BE2C (cell line): ENCODE measurements at regions not wholly inside any gene's neighbourhood (a gene's known extent, or its start where the extent isn't known, plus 50 kb on each side); places are given as distances from the start of the nearest gene placed in this dataset.

Experiments used
- DNase-seq: peaks from one replicate; pipeline ENCODE4 v3.0.0-alpha.2; 2020
- H3K27me3 ChIP-seq: fragments of 250-450 bp; sonication (Bioruptor Pico); 2 replicates; pipeline ENCODE4 v1.5.1; 2020; ENCODE audit warnings: mild to moderate bottlenecking
- H3K36me3 ChIP-seq: fragments of 250-450 bp; sonication (Bioruptor Pico); 2 replicates; pipeline ENCODE4 v1.5.1; 2020; ENCODE audit warnings: mild to moderate bottlenecking
- H3K4me1 ChIP-seq: fragments of 250-450 bp; sonication (Bioruptor Pico); 2 replicates; pipeline ENCODE4 v1.5.1; 2020
- H3K4me3 ChIP-seq: 2 replicates; pipeline ENCODE4 v1.5.1; 2011; ENCODE audit warnings: low read depth, low read length
- H3K9me3 ChIP-seq: fragments of 250-450 bp; sonication (Bioruptor Pico); 2 replicates; pipeline ENCODE4 v1.5.1; 2020
- CTCF ChIP-seq: IDR thresholded peaks from 2 replicates; pipeline ENCODE4 v1.5.1; 2012; ENCODE audit warnings: mild to moderate bottlenecking, low read depth, low read length

DNA sequence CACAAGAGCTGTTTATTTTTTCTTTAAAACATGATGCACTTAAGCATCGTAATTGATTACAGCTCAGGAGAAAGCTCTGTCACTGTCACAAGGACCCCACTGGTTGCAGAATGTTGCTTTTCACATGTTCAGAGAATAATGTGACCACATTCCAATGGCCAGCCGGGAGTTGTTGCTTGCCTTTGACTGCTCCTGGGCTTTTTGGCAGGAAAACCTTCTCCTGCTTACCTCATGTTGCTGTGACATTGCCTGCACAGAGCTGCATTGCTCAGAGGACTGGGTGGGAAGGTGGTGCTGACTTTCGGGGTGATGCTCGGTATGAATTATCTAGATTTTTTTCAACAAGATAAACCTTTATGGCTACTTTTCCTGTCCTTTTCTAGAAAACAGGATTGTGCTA, 88.2 kb downstream of the PALM2AKAP2 start:
- no peak overlapping the region for H3K4me3 ChIP-seq
- DNase-seq = no peak
- no peaks in the 10 kb centered on the region for H3K27me3 ChIP-seq
- H3K4me1 ChIP-seq = no peaks in the 10 kb centered on the region
- no peak for TF ChIP-seq CTCF
- H3K36me3 ChIP-seq = no peaks in the 10 kb centered on the region
- H3K9me3 ChIP-seq = no peaks in the 10 kb centered on the region

GRCh38 chr9:109868722-109869121, 88.7 kb downstream of the PALM2AKAP2 start:
- Histone ChIP-seq H3K4me3 (no peak overlapping the region), H3K4me1 (no peaks in the 10 kb centered on the region), H3K9me3 (no peaks in the 10 kb centered on the region), H3K36me3 (no peaks in the 10 kb centered on the region), H3K27me3 (no peaks in the 10 kb centered on the region)
- no peak for DNase-seq
- TF ChIP-seq CTCF = no peak

- no peak for DNase-seq
- TF ChIP-seq CTCF = no peak
- H3K4me1 ChIP-seq = no peaks in the 10 kb centered on the region
- no peaks in the 10 kb centered on the region for H3K9me3 ChIP-seq
- no peaks in the 10 kb centered on the region for H3K27me3 ChIP-seq
- no peaks in the 10 kb centered on the region for H3K36me3 ChIP-seq
- no peak overlapping the region for H3K4me3 ChIP-seq
Observed at GRCh38 chr9:109870365-109870764, 90.4 kb downstream of the PALM2AKAP2 start.

DNA sequence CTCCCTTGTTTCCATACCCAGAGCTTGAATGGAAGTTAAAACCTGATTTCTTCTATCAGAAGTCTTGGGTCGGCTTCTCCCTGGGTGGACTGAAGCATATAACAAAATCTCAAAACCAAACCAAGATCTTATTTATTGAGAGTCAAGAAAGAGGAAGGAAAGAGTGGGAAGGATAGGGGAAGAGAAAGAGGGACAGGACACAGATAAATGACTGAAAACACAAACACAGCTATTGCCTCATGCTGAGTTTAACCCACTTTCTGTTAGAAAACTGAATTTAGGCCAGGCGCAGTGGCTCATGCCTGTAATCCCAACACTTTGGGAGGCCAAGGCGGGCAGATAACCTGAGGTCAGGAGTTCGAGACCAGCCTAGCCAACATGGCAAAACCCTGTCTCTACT, 92.9 kb downstream of the PALM2AKAP2 start:
- Histone ChIP-seq H3K36me3 (no peaks in the 10 kb centered on the region), H3K9me3 (no peaks in the 10 kb centered on the region), H3K4me1 (no peaks in the 10 kb centered on the region), H3K27me3 (no peaks in the 10 kb centered on the region), H3K4me3 (no peak overlapping the region)
- no peak for DNase-seq
- TF ChIP-seq CTCF = no peak

DNA sequence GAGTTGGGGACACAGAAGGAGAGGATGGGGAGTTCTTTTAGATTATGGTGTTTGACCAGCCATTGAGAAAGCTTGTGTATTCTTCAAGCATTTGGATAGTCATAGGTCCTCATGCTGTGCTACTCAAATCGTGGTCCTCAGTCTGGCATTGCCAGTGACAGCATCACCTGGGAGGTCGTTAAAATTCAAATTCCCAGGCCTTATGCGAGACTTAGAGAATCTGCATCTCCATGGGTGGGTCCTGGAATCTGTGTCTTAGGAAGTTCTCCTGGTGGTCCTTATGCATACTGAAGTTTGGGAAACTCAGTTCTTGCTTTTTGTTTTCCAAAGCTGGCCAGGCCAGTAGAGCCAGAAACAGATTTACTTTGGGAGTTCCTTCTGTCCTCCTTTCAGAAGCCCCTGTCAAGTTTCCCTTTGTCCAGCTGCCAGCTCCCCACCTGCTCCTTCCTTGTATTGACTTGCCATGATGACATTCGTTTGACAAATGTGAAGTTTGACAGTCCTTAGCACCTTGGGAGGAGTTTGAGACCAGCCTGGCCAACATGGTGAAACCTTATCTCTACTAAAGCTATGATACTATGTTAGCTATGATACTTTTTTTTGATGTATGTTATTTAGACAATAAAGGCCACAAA, 95.6 kb downstream of the PALM2AKAP2 start:
- H3K36me3 ChIP-seq = no peaks in the 10 kb centered on the region
- no peak overlapping the region for H3K4me3 ChIP-seq
- no peak for TF ChIP-seq CTCF
- no peaks in the 10 kb centered on the region for H3K9me3 ChIP-seq
- H3K4me1 ChIP-seq = no peaks in the 10 kb centered on the region
- DNase-seq = no peak
- no peaks in the 10 kb centered on the region for H3K27me3 ChIP-seq

DNA sequence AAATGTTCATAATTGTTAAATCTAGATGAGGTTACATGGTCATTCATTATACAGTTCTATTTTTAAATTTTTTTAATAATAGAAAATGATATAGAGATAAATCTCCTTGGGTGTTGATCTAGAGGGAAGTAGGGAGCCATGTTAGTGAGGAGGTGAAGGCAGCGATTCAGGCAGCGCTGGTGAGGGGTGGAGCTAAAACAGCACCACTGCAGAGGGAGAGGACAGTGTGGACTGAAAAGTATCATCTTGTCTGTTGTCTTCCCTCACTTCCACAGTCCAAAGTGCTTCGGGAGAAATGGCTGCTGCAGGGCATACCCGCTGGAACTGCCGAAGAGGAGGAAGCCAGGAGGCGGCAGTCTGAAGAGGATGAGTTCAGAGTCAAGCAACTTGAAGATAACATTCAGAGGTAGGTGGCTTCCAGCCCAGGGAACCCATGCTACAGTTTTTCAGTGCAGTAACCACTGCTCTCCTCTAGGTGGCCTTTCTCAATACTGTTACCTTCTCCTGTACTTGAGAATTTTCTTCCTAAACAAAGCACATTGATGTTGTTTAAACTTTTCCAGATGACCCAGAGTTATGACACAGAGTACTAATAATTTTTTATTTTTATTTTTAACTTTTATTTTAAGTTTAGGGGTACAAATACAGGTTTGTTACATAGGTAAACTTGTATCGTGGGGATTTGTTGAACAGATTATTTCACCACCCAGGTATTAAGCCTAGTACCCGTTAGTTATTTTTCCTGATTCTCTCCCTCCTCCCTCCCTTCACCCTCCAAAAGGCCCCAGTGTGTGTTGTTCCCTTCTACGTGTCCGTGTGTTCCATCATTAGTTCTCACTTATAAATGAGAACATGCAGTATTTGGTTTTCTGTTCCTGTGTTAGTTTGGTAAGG, 100.5 kb downstream of the PALM2AKAP2 start:
- H3K4me1 ChIP-seq = no peaks in the 10 kb centered on the region
- H3K27me3 ChIP-seq = no peaks in the 10 kb centered on the region
- DNase-seq = no peak
- TF ChIP-seq CTCF = peak; percentile 59
- no peaks in the 10 kb centered on the region for H3K9me3 ChIP-seq
- H3K4me3 ChIP-seq = no peak overlapping the region
- H3K36me3 ChIP-seq = no peaks in the 10 kb centered on the region
